ENCODE measurements at regions not wholly inside any gene's neighbourhood (a gene's known extent, or its start where the extent isn't known, plus 50 kb on each side); places are given as distances from the start of the nearest gene placed in this dataset.

- ATAC-seq, result no peak
- TF ChIP-seq OSR1 (CRISPR knock-in tag; IDR thresholded peaks at IDR 0.05), result no peak
- no peak for TF ChIP-seq TSHZ2 (CRISPR knock-in tag; IDR thresholded peaks at IDR 0.05)
- no peak for TF ChIP-seq ZC3H10 (CRISPR knock-in tag; IDR thresholded peaks at IDR 0.05)
- TF ChIP-seq ZNF8 (CRISPR knock-in tag; IDR thresholded peaks at IDR 0.05), result no peak
- TF ChIP-seq ZFP30 (CRISPR knock-in tag; IDR thresholded peaks at IDR 0.05), result no peak
- no peak for TF ChIP-seq PPARA (CRISPR knock-in tag; IDR thresholded peaks at IDR 0.05; ENCODE audit: borderline replicate concordance)
- TF ChIP-seq ZFP3 (CRISPR knock-in tag; IDR thresholded peaks at IDR 0.05), result no peak
- no peak for TF ChIP-seq ISL1 (CRISPR knock-in tag; IDR thresholded peaks at IDR 0.05)
- no peak for TF ChIP-seq SNAI2 (CRISPR knock-in tag; IDR thresholded peaks at IDR 0.05)
- no peak for TF ChIP-seq TOX (CRISPR knock-in tag; IDR thresholded peaks at IDR 0.05; ENCODE audit: borderline replicate concordance)
- TF ChIP-seq ESRRG (CRISPR knock-in tag; IDR thresholded peaks at IDR 0.05), result no peak
- no peak for TF ChIP-seq CSDC2 (CRISPR knock-in tag; IDR thresholded peaks at IDR 0.05)
- TF ChIP-seq PATZ1 (CRISPR knock-in tag; IDR thresholded peaks at IDR 0.05; ENCODE audit: borderline replicate concordance), result no peak
- no peak for TF ChIP-seq ARNTL (CRISPR knock-in tag; IDR thresholded peaks at IDR 0.05; ENCODE audit: borderline replicate concordance, low read depth)
- no peak for TF ChIP-seq RARB (CRISPR knock-in tag; IDR thresholded peaks at IDR 0.05)
- TF ChIP-seq ZNF565 (CRISPR knock-in tag; conservative IDR thresholded peaks at IDR 0.05; ENCODE audit: low read depth), result no peak
These were observed 531.5 kb upstream of the SALL3 start for GRCh38 chr18:78448106-78448505.

GRCh38 chr18:78448591-78448990, 531.0 kb upstream of the SALL3 start:
- no peak for TF ChIP-seq ZFP30 (CRISPR knock-in tag; IDR thresholded peaks at IDR 0.05)
- no peak for TF ChIP-seq RARB (CRISPR knock-in tag; IDR thresholded peaks at IDR 0.05)
- no peak for TF ChIP-seq CSDC2 (CRISPR knock-in tag; IDR thresholded peaks at IDR 0.05)
- TF ChIP-seq BACH2 (CRISPR knock-in tag; IDR thresholded peaks at IDR 0.05; ENCODE audit: borderline replicate concordance), result no peak
- TF ChIP-seq ESRRG (CRISPR knock-in tag; IDR thresholded peaks at IDR 0.05), result no peak
- TF ChIP-seq ARNTL (CRISPR knock-in tag; IDR thresholded peaks at IDR 0.05; ENCODE audit: borderline replicate concordance, low read depth), result no peak
- no peak for TF ChIP-seq ZNF70 (CRISPR knock-in tag; IDR thresholded peaks at IDR 0.05)
- TF ChIP-seq, protein P1, sequence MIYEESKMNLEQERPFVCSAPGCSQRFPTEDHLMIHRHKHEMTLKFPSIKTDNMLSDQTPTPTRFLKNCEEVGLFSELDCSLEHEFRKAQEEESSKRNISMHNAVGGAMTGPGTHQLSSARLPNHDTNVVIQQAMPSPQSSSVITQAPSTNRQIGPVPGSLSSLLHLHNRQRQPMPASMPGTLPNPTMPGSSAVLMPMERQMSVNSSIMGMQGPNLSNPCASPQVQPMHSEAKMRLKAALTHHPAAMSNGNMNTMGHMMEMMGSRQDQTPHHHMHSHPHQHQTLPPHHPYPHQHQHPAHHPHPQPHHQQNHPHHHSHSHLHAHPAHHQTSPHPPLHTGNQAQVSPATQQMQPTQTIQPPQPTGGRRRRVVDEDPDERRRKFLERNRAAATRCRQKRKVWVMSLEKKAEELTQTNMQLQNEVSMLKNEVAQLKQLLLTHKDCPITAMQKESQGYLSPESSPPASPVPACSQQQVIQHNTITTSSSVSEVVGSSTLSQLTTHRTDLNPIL (CRISPR knock-in tag; IDR thresholded peaks at IDR 0.05; ENCODE audit: low read depth), result no peak
- TF ChIP-seq ZC3H10 (CRISPR knock-in tag; IDR thresholded peaks at IDR 0.05), result no peak
- TF ChIP-seq TCF4 (CRISPR knock-in tag; IDR thresholded peaks at IDR 0.05; ENCODE audit: borderline replicate concordance), result no peak
- no peak for TF ChIP-seq ISL1 (CRISPR knock-in tag; IDR thresholded peaks at IDR 0.05)
- TF ChIP-seq GLIS3 (CRISPR knock-in tag; IDR thresholded peaks at IDR 0.05), result no peak
- no peak for TF ChIP-seq SNAI2 (CRISPR knock-in tag; IDR thresholded peaks at IDR 0.05)
- TF ChIP-seq TSHZ2 (CRISPR knock-in tag; IDR thresholded peaks at IDR 0.05), result no peak
- TF ChIP-seq ZNF565 (CRISPR knock-in tag; conservative IDR thresholded peaks at IDR 0.05; ENCODE audit: low read depth), result no peak
- TF ChIP-seq ZFP3 (CRISPR knock-in tag; IDR thresholded peaks at IDR 0.05), result no peak
- no peak for TF ChIP-seq ZNF8 (CRISPR knock-in tag; IDR thresholded peaks at IDR 0.05)
- TF ChIP-seq OSR1 (CRISPR knock-in tag; IDR thresholded peaks at IDR 0.05), result no peak
- no peak for ATAC-seq

- ATAC-seq, result no peak
- TF ChIP-seq ZC3H10 (CRISPR knock-in tag; IDR thresholded peaks at IDR 0.05), result no peak
- TF ChIP-seq POU6F1 (CRISPR knock-in tag; IDR thresholded peaks at IDR 0.05; ENCODE audit: borderline replicate concordance, low read depth), result no peak
- no peak for TF ChIP-seq TSHZ2 (CRISPR knock-in tag; IDR thresholded peaks at IDR 0.05)
- TF ChIP-seq GLIS3 (CRISPR knock-in tag; IDR thresholded peaks at IDR 0.05), result no peak
- no peak for TF ChIP-seq ISL1 (CRISPR knock-in tag; IDR thresholded peaks at IDR 0.05)
- TF ChIP-seq PATZ1 (CRISPR knock-in tag; IDR thresholded peaks at IDR 0.05; ENCODE audit: borderline replicate concordance), result no peak
These were observed 525.4 kb upstream of the SALL3 start for GRCh38 chr18:78454221-78454620.
